LNCAP (cell line): ENCODE measurements at regions not wholly inside any gene's neighbourhood (a gene's known extent, or its start where the extent isn't known, plus 50 kb on each side); places are given as distances from the start of the nearest gene placed in this dataset.

Source experiments
- CTCF ChIP-seq: fragments of 450-650 bp; IDR thresholded peaks from 2 replicates; pipeline ENCODE4 v1.5.1; 2017; ENCODE audit warnings: mild to moderate bottlenecking

- no peak for TF ChIP-seq CTCF
These were observed 191.0 kb upstream of the FN1 start for GRCh38 chr2:215626812-215627281.

GRCh38 chr2:215626063-215626462 is 190.2 kb upstream of the FN1 start:
- no peak for TF ChIP-seq CTCF

- no peak for TF ChIP-seq CTCF
These were observed 189.3 kb upstream of the FN1 start for GRCh38 chr2:215625207-215625606.

GRCh38 chr2:215624423-215624829 is 188.6 kb upstream of the FN1 start:
- TF ChIP-seq CTCF, result no peak

- TF ChIP-seq CTCF, result no peak
These were observed 187.0 kb upstream of the FN1 start for GRCh38 chr2:215622837-215623236.

- TF ChIP-seq CTCF, result no peak
These were observed 185.5 kb upstream of the FN1 start for GRCh38 chr2:215621381-215621780.

GRCh38 chr2:215620528-215620927 is 184.7 kb upstream of the FN1 start:
- TF ChIP-seq CTCF, result no peak

GRCh38 chr2:215619989-215620388 is 184.1 kb upstream of the FN1 start:
- TF ChIP-seq CTCF, result no peak
